ENCODE measurements at regions not wholly inside any gene's neighbourhood (a gene's known extent, or its start where the extent isn't known, plus 50 kb on each side); places are given as distances from the start of the nearest gene placed in this dataset.

DNA sequence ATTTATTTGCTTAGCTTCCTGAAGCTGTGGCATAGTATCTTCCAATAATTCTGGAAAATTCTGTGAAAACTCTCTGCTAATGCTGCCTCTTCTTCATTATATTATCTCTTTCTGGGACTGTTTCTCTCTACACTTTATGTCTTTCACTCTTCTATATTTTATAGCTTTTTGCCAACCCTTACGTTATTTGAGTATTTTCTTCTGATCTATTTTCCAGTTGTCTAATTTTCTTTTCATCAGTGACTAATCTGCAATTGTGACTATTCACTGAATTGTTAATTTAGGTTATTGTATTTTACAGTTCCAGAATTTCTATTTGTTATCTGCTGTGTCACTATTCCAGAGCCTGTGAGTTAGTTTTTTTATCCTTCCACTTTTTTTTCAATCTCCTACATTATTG, 273.4 kb upstream of the PHYHIPL start:
- no peaks in the 10 kb centered on the region for H3K9me3 ChIP-seq (ENCODE audit: low read length)
- no peaks in the 10 kb centered on the region for H3K4me1 ChIP-seq (ENCODE audit: insufficient read depth, low read length)
- no peaks in the 10 kb centered on the region for H3F3A ChIP-seq (ENCODE audit: low read length, unreplicated experiment)
- intact Hi-C loops (cut with micrococcal nuclease) = no loop called here
- ATAC-seq = no peak
- no TSS peak for BruUV-seq (replicated peaks)
- ChIA-PET POLR2A (ENCODE audit: unreplicated experiment) (no interaction called here), CTCF (no interaction called here)
- no peak overlapping the region for H3K27ac ChIP-seq (ENCODE audit: low read length)
- H3K79me2 ChIP-seq (ENCODE audit: low read length) = no peaks in the 10 kb centered on the region
- no peak overlapping the region for H3K4me2 ChIP-seq (ENCODE audit: low read length)
- TF ChIP-seq, protein P1, sequence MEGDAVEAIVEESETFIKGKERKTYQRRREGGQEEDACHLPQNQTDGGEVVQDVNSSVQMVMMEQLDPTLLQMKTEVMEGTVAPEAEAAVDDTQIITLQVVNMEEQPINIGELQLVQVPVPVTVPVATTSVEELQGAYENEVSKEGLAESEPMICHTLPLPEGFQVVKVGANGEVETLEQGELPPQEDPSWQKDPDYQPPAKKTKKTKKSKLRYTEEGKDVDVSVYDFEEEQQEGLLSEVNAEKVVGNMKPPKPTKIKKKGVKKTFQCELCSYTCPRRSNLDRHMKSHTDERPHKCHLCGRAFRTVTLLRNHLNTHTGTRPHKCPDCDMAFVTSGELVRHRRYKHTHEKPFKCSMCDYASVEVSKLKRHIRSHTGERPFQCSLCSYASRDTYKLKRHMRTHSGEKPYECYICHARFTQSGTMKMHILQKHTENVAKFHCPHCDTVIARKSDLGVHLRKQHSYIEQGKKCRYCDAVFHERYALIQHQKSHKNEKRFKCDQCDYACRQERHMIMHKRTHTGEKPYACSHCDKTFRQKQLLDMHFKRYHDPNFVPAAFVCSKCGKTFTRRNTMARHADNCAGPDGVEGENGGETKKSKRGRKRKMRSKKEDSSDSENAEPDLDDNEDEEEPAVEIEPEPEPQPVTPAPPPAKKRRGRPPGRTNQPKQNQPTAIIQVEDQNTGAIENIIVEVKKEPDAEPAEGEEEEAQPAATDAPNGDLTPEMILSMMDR (conservative IDR thresholded peaks at IDR 0.05; ENCODE audit: low read depth, low read length) = no peak
- no peak for TF ChIP-seq EZH2 (IDR thresholded peaks at IDR 0.05; ENCODE audit: low read length, unreplicated experiment)
- no peak for TF ChIP-seq EZH2phosphoT487 (IDR thresholded peaks at IDR 0.05; ENCODE audit: borderline replicate concordance, low read length)
- H3K9me2 ChIP-seq (replicated peaks; ENCODE audit: low read length) = no peaks in the 10 kb centered on the region
- no peak overlapping the region for H3K9ac ChIP-seq (ENCODE audit: low read length)
- H4K20me1 ChIP-seq (ENCODE audit: low read length) = no peaks in the 10 kb centered on the region
- no peaks in the 10 kb centered on the region for H3K36me3 ChIP-seq (ENCODE audit: low read depth, low read length)
- no peak overlapping the region for H2AFZ ChIP-seq (ENCODE audit: low read length)
- H3K4me3 ChIP-seq (ENCODE audit: low read length) = no peak overlapping the region
- H3K27me3 ChIP-seq (ENCODE audit: low read length) = no peaks in the 10 kb centered on the region
- no peak for DNase-seq

DNA sequence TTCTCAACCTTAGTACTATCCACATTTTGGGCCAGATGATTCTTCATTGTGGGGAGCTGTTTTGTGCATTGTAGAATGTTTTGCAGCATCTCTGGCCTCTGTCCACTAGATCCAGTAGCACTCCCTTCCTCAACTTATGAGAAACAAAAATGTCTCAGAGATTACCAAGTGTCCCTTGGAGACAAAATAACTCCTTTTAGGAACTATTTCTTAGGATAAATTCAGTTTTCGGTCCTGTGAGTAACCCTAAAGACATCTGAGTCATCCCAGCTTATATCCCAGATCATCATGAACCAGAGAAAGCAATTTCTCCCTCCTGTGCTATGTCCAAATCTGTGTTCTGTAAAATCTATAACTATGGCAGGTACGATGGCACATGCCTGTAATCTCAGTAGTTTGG, 266.6 kb upstream of the PHYHIPL start:
- Histone ChIP-seq H3K27ac (ENCODE audit: low read length) (no peak overlapping the region), H3K4me3 (ENCODE audit: low read length) (no peak overlapping the region), H3F3A (ENCODE audit: low read length, unreplicated experiment) (no peaks in the 10 kb centered on the region), H3K9me2 (replicated peaks; ENCODE audit: low read length) (no peaks in the 10 kb centered on the region), H3K79me2 (ENCODE audit: low read length) (no peaks in the 10 kb centered on the region), H3K36me3 (ENCODE audit: low read depth, low read length) (no peaks in the 10 kb centered on the region), H3K9me3 (ENCODE audit: low read length) (no peaks in the 10 kb centered on the region), H3K4me1 (ENCODE audit: insufficient read depth, low read length) (no peaks in the 10 kb centered on the region), H4K20me1 (ENCODE audit: low read length) (no peaks in the 10 kb centered on the region), H3K27me3 (ENCODE audit: low read length) (no peaks in the 10 kb centered on the region), H3K9ac (ENCODE audit: low read length) (no peak overlapping the region), H2AFZ (ENCODE audit: low read length) (no peak overlapping the region), H3K4me2 (ENCODE audit: low read length) (no peak overlapping the region)
- DNase-seq (no peak), ATAC-seq (no peak)
- ChIA-PET CTCF (no interaction called here), POLR2A (ENCODE audit: unreplicated experiment) (no interaction called here)
- TF ChIP-seq EZH2 (IDR thresholded peaks at IDR 0.05; ENCODE audit: low read length, unreplicated experiment) = no peak
- TF ChIP-seq, protein P1 (conservative IDR thresholded peaks at IDR 0.05; ENCODE audit: low read depth, low read length) = no peak
- no peak for TF ChIP-seq EZH2phosphoT487 (IDR thresholded peaks at IDR 0.05; ENCODE audit: borderline replicate concordance, low read length)
- no TSS peak for BruUV-seq (replicated peaks)
- intact Hi-C loops (cut with micrococcal nuclease) = no loop called here

GRCh38 chr10:58913717-58914116, 262.7 kb upstream of the PHYHIPL start:
- TF ChIP-seq, protein P1 (conservative IDR thresholded peaks at IDR 0.05; ENCODE audit: low read depth, low read length) = no peak
- TF ChIP-seq EZH2phosphoT487 (IDR thresholded peaks at IDR 0.05; ENCODE audit: borderline replicate concordance, low read length) = no peak
- TF ChIP-seq EZH2 (IDR thresholded peaks at IDR 0.05; ENCODE audit: low read length, unreplicated experiment) = no peak
- no peaks in the 10 kb centered on the region for H4K20me1 ChIP-seq (ENCODE audit: low read length)
- POLR2A ChIA-PET (ENCODE audit: unreplicated experiment) = no interaction called here
- no peaks in the 10 kb centered on the region for H3F3A ChIP-seq (ENCODE audit: low read length, unreplicated experiment)
- no peak overlapping the region for H2AFZ ChIP-seq (ENCODE audit: low read length)
- H3K4me2 ChIP-seq (ENCODE audit: low read length) = no peak overlapping the region
- ATAC-seq (no peak), DNase-seq (no peak)
- no peaks in the 10 kb centered on the region for H3K27me3 ChIP-seq (ENCODE audit: low read length)
- BruUV-seq (replicated peaks) = no TSS peak
- H3K79me2 ChIP-seq (ENCODE audit: low read length) = no peaks in the 10 kb centered on the region
- H3K9ac ChIP-seq (ENCODE audit: low read length) = no peak overlapping the region
- H3K9me2 ChIP-seq (replicated peaks; ENCODE audit: low read length) = no peaks in the 10 kb centered on the region
- H3K36me3 ChIP-seq (ENCODE audit: low read depth, low read length) = no peaks in the 10 kb centered on the region
- H3K4me1 ChIP-seq (ENCODE audit: insufficient read depth, low read length) = no peaks in the 10 kb centered on the region
- no peak overlapping the region for H3K27ac ChIP-seq (ENCODE audit: low read length)
- no peak overlapping the region for H3K4me3 ChIP-seq (ENCODE audit: low read length)
- intact Hi-C loops (cut with micrococcal nuclease) = no loop called here
- no peaks in the 10 kb centered on the region for H3K9me3 ChIP-seq (ENCODE audit: low read length)
- CTCF ChIA-PET = no interaction called here

Data from PC-3 (cell line).